HepG2 (cell line): ENCODE measurements at regions not wholly inside any gene's neighbourhood (a gene's known extent, or its start where the extent isn't known, plus 50 kb on each side); places are given as distances from the start of the nearest gene placed in this dataset.
"Not testable (repeated sequence)": the region's sequence is repeated elsewhere in the genome, so short reads cannot be mapped to it uniquely, and the experiment has no call there.

ENCODE experiments used
- ATAC-seq: fragments of 200-7000 bp; cut with Tn5 transposase; 3 replicates; pipeline ENCODE4 v1.9.1; 2020; ENCODE audit warnings: mild to moderate bottlenecking, moderate library complexity
- BruUV-seq: library from RNA; stranded (reverse); fragments of 400-500 nt; replicated peaks from 2 replicates; lab custom pipeline; 2021; lab: Mats Ljungman, UMichigan
- CTCF ChIA-PET: fragments of 300-600 bp; formaldehyde crosslinking; extraction: SDS; loops from one replicate; lab custom pipeline; 2021; ENCODE audit warnings: low total read pairs, inconsistent platforms, low intra/inter-chr PET ratio; lab: Yijun Ruan, JAX
- POLR2A ChIA-PET: fragments of 350-600 bp; sonication (Branson Sonifier 250); formaldehyde crosslinking; loops from one replicate; lab custom pipeline; 2020; ENCODE audit warnings: antibody characterized with exemption, inconsistent platforms; lab: Yijun Ruan, JAX
- DNase-seq: peaks from one replicate; pipeline ENCODE4 v3.0.0-alpha.2; 2015; ENCODE audit warnings: low spot score
- FAIRE-seq: peaks from 3 replicates; lab custom pipeline; 2011; peaks lifted over from hg19 to GRCh38; lab: Jason Lieb, UNC
- H2AFZ ChIP-seq: one replicate; pipeline ENCODE4 v1.6.1; 2011; ENCODE audit warnings: low read length, inconsistent platforms
- H3K27ac ChIP-seq: fragments of 300-600 bp; 3 replicates; pipeline ENCODE4 v1.8.0; 2011; ENCODE audit warnings: mixed run types, mild to moderate bottlenecking, mixed read lengths, low read length, inconsistent platforms; ENCODE audit not compliant: insufficient read depth; ENCODE audit errors: extremely low read length
- H3K27me3 ChIP-seq, 2 experiments: fragments of 200-600 bp in 1 of 2; 2 replicates in 1 of 2; 3 replicates in 1 of 2; pipeline versions ENCODE4 v1.6.0 to v1.8.0; 2011; ENCODE audit warnings: low read length in 2 of 2, mild to moderate bottlenecking in 2 of 2, moderate library complexity in 2 of 2, inconsistent platforms in 1 of 2; ENCODE audit not compliant: insufficient read depth in 2 of 2, control insufficient read depth in 1 of 2
- H3K36me3 ChIP-seq, 2 experiments: fragments of 200-600 bp in 1 of 2; replicated peaks in 1 of 2; 2 replicates in 1 of 2; 3 replicates in 1 of 2; pipeline versions ENCODE4 v1.5.1 to v1.8.0; 2011; ENCODE audit warnings: low read length in 2 of 2, inconsistent platforms in 1 of 2; ENCODE audit not compliant: insufficient read depth in 2 of 2, control insufficient read depth in 1 of 2
- H3K4me1 ChIP-seq: 2 replicates; pipeline ENCODE4 v1.5.1; 2012; ENCODE audit warnings: low read length, inconsistent platforms; ENCODE audit not compliant: insufficient read depth
- H3K4me2 ChIP-seq: 2 replicates; pipeline ENCODE4 v1.6.0; 2011; ENCODE audit warnings: low read depth, low read length, inconsistent platforms
- H3K4me3 ChIP-seq, 3 experiments: fragments of 200-600 bp in 1 of 3; sonication (generic), shearing (Covaris generic) in 1 of 3; replicated peaks in 1 of 3; 2 replicates each; pipeline ENCODE4 v1.5.1; 2011 to 2016; ENCODE audit warnings: low read length in 3 of 3, inconsistent platforms in 2 of 3, low read depth in 2 of 3, mild to moderate bottlenecking in 2 of 3, control low read depth in 1 of 3, mixed read lengths in 1 of 3; ENCODE audit not compliant: insufficient read depth in 1 of 3
- H3K79me2 ChIP-seq: one replicate; pipeline ENCODE4 v1.6.1; 2011; ENCODE audit warnings: low read length, inconsistent platforms; ENCODE audit not compliant: insufficient read depth
- H3K9ac ChIP-seq: 2 replicates; pipeline ENCODE4 v1.6.0; 2011; ENCODE audit warnings: mild to moderate bottlenecking, low read depth, low read length, inconsistent platforms; ENCODE audit not compliant: insufficient read depth
- H3K9me3 ChIP-seq: 2 replicates; pipeline ENCODE4 v1.5.1; 2012; ENCODE audit warnings: mild to moderate bottlenecking, low read length
- H4K20me1 ChIP-seq: 2 replicates; pipeline ENCODE4 v1.6.0; 2011; ENCODE audit warnings: inconsistent platforms, mild to moderate bottlenecking, low read length, moderate library complexity; ENCODE audit not compliant: insufficient read depth
- NR3C1 ChIP-seq: sonication (generic); formaldehyde crosslinking; IDR thresholded peaks from 2 replicates; pipeline ENCODE4 v1.4.0; 2020; ENCODE audit warnings: missing genetic modification reagents
- SRSF4 ChIP-seq: fragments of 200-400 bp; formaldehyde crosslinking; IDR thresholded peaks from one replicate; pipeline ENCODE4 v1.6.1; 2018; ENCODE audit warnings: mild to moderate bottlenecking, low read depth, low read length, moderate library complexity; ENCODE audit not compliant: poor library complexity, severe bottlenecking
- ZNF839 ChIP-seq: sonication (generic); formaldehyde crosslinking; IDR thresholded peaks from 2 replicates; pipeline ENCODE4 v1.4.0; 2020; ENCODE audit warnings: missing genetic modification reagents, mild to moderate bottlenecking, borderline replicate concordance
- WGBS: methylation state at CpG from one replicate; pipeline ENCODE4 v1.1.6; 2017; ENCODE audit warnings: low lambda C conversion rate; 5-methylcytosine and 5-hydroxymethylcytosine counted together
- in situ Hi-C: cut with HindIII; loops from 2 replicates; pipeline ENCODE4 v1.10.0; 2017; ENCODE audit warnings: low pct_unique_long_range_greater_than_20kb; ENCODE audit not compliant: extremely low pct_ligation_motif_present
- intact Hi-C: fragments of 100-400 bp; cut with micrococcal nuclease; formaldehyde crosslinking; loops from one replicate; pipeline ENCODE4 v1.10.0; 2022; ENCODE audit not compliant: unreplicated experiment

- H3K27me3 ChIP-seq, result peaks cover 0 to 7% of the 10 kb centered on the region in 2 experiments; a peak in 1 of 5 replicates
- FAIRE-seq, result no peak
- in situ Hi-C loops, result no loop called here
- WGBS, result 18% methylated on average over 7 of the region's 7 CpGs
- no peaks in the 10 kb centered on the region for H3K9me3 ChIP-seq
- no peak overlapping the region for H3K4me2 ChIP-seq
- no peak overlapping the region for H3K9ac ChIP-seq
- no peaks in the 10 kb centered on the region for H3K79me2 ChIP-seq
- no peaks in the 10 kb centered on the region for H3K36me3 ChIP-seq
- TF ChIP-seq NR3C1 (CRISPR knock-in tag), result no peak
- H3K4me3 ChIP-seq, result no peak overlapping the region
- H3K4me1 ChIP-seq, result no peaks in the 10 kb centered on the region
- H2AFZ ChIP-seq, result no peak overlapping the region
- ATAC-seq, result no peak
- no TSS peak for BruUV-seq
- DNase-seq, result no peak
- intact Hi-C loops, result no loop called here
- H3K27ac ChIP-seq, result no peak overlapping the region
- CTCF ChIA-PET, result no interaction called here
- POLR2A ChIA-PET, result no interaction called here
- no peaks in the 10 kb centered on the region for H4K20me1 ChIP-seq
Observed at GRCh38 chr10:4602764-4603491, 223.1 kb upstream of the AKR1E2 start.

- no peak overlapping the region for H3K9ac ChIP-seq
- H3K27ac ChIP-seq, result no peak overlapping the region
- ChIA-PET POLR2A (no interaction called here), CTCF (no interaction called here)
- peaks cover 0 to 5% of the 10 kb centered on the region in 2 experiments; a peak in 1 of 5 replicates for H3K27me3 ChIP-seq
- no peak for DNase-seq
- H3K4me2 ChIP-seq, result no peak overlapping the region
- no peaks in the 10 kb centered on the region for H3K4me1 ChIP-seq
- no peak for TF ChIP-seq SRSF4
- no peak for TF ChIP-seq ZNF839 (CRISPR knock-in tag)
- WGBS, result 1% methylated on average over 2 of the region's 2 CpGs
- no peak overlapping the region for H3K4me3 ChIP-seq
- H3K79me2 ChIP-seq, result no peaks in the 10 kb centered on the region
- no peak for ATAC-seq
- no peak overlapping the region for H2AFZ ChIP-seq
- H3K9me3 ChIP-seq, result no peaks in the 10 kb centered on the region
- BruUV-seq, result no TSS peak
- FAIRE-seq, result no peak
- in situ Hi-C loops (no loop called here), intact Hi-C loops (no loop called here)
- no peaks in the 10 kb centered on the region for H4K20me1 ChIP-seq
- H3K36me3 ChIP-seq, result no peaks in the 10 kb centered on the region
Observed at GRCh38 chr10:4599471-4599870, 226.5 kb upstream of the AKR1E2 start.

DNA sequence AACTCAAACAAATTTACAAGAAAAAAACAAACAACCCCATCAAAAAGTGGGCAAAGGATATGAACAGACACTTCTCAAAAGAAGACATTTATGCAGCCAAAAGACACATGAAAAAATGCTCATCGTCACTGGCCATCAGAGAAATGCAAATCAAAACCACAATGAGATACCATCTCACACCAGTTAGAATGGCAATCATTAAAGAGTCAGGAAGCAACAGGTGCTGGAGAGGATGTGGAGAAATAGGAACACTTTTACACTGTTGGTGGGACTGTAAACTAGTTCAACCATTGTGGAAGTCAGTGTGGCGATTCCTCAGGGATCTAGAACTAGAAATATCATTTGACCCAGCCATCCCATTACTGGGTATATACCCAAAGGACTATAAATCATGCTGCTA lies 228.1 kb upstream of the AKR1E2 start:
- H4K20me1 ChIP-seq, H3K4me2 ChIP-seq, H3K4me3 ChIP-seq, DNase-seq, POLR2A ChIA-PET, CTCF ChIA-PET, H3K27me3 ChIP-seq, BruUV-seq, in situ Hi-C loops, ATAC-seq, H2AFZ ChIP-seq, H3K4me1 ChIP-seq, FAIRE-seq, H3K9ac ChIP-seq, H3K79me2 ChIP-seq, H3K36me3 ChIP-seq, H3K9me3 ChIP-seq, intact Hi-C loops, H3K27ac ChIP-seq: not testable (repeated sequence)
- 0% methylated on average over 1 of the region's 2 CpGs for whole genome bisulfite sequencing
